CD14-positive monocyte (primary cell): ENCODE measurements at regions not wholly inside any gene's neighbourhood (a gene's known extent, or its start where the extent isn't known, plus 50 kb on each side); places are given as distances from the start of the nearest gene placed in this dataset.

Experiments used
- DNase-seq, 3 donors: peaks; one replicate each; pipeline ENCODE4 v3.0.0-alpha.2; 2011 to 2022
- H2AFZ ChIP-seq: 2 replicates; pipeline ENCODE4 v1.6.0; 2012; ENCODE audit warnings: mild to moderate bottlenecking, low read depth, low read length, inconsistent platforms; ENCODE audit not compliant: insufficient read depth, poor library complexity, severe bottlenecking
- H3K27ac ChIP-seq, 2 donors: 1 replicate in 1 of 2; 2 replicates in 1 of 2; pipeline ENCODE4 v1.5.1; 2012 to 2013; ENCODE audit warnings: low read length in 2 of 2, control low read depth in 1 of 2, inconsistent platforms in 1 of 2, low read depth in 1 of 2, mild to moderate bottlenecking in 1 of 2
- H3K27me3 ChIP-seq, 2 donors: one replicate each; pipeline versions ENCODE4 v1.6.0 to v1.6.1; 2011 to 2013; ENCODE audit warnings: low read length in 2 of 2; ENCODE audit not compliant: control insufficient read depth in 2 of 2, insufficient read depth in 2 of 2
- H3K36me3 ChIP-seq, 2 donors: replicated peaks in 1 of 2; 1 replicate in 1 of 2; 2 replicates in 1 of 2; pipeline versions ENCODE4 v1.5.1 to v1.6.1; 2012 to 2013; ENCODE audit warnings: low read length in 2 of 2, control low read depth in 1 of 2, inconsistent platforms in 1 of 2, mild to moderate bottlenecking in 1 of 2; ENCODE audit not compliant: insufficient read depth in 2 of 2, control insufficient read depth in 1 of 2
- H3K4me1 ChIP-seq, 2 donors: 1 replicate in 1 of 2; 2 replicates in 1 of 2; pipeline versions ENCODE4 v1.5.1 to v1.6.1; 2012 to 2013; ENCODE audit warnings: low read length in 2 of 2, control low read depth in 1 of 2, inconsistent platforms in 1 of 2, mild to moderate bottlenecking in 1 of 2, moderate library complexity in 1 of 2; ENCODE audit not compliant: insufficient read depth in 2 of 2, control insufficient read depth in 1 of 2
- H3K4me2 ChIP-seq: replicated peaks from 2 replicates; pipeline ENCODE3; 2012; ENCODE audit warnings: low read length, moderate library complexity, mild to moderate bottlenecking; ENCODE audit not compliant: poor library complexity, severe bottlenecking; ENCODE audit errors: extremely low read depth
- H3K4me3 ChIP-seq, 3 experiments: fragments of 200-600 bp in 1 of 3; sonication (generic) in 1 of 3; replicated peaks in 1 of 3; 1 replicate in 2 of 3; 2 replicates in 1 of 3; pipeline ENCODE4 v1.5.1; 2011 to 2013; ENCODE audit warnings: low read length in 3 of 3, mild to moderate bottlenecking in 3 of 3, control low read depth in 2 of 3, low read depth in 2 of 3, inconsistent platforms in 1 of 3, moderate library complexity in 1 of 3
- H3K79me2 ChIP-seq: 2 replicates; pipeline ENCODE4 v1.6.0; 2012; ENCODE audit warnings: mild to moderate bottlenecking, control low read depth, inconsistent platforms, low read length, moderate library complexity; ENCODE audit not compliant: insufficient read depth
- H3K9ac ChIP-seq: 2 replicates; pipeline ENCODE4 v1.6.0; 2017; ENCODE audit warnings: low read length, mild to moderate bottlenecking; ENCODE audit not compliant: insufficient read depth, poor library complexity, severe bottlenecking
- H3K9me3 ChIP-seq, 2 donors: replicated peaks in 1 of 2; 1 replicate in 1 of 2; 2 replicates in 1 of 2; pipeline versions ENCODE4 v1.5.1 to v1.6.1; 2012 to 2013; ENCODE audit warnings: low read length in 2 of 2, control low read depth in 1 of 2; ENCODE audit not compliant: control insufficient read depth in 1 of 2, insufficient read depth in 1 of 2
- H4K20me1 ChIP-seq: 2 replicates; pipeline ENCODE4 v1.6.0; 2012; ENCODE audit warnings: mild to moderate bottlenecking, low read length, control low read depth, moderate library complexity; ENCODE audit not compliant: insufficient read depth
- H3K27ac Mint-ChIP-seq, 7 donors: one replicate each; pipeline ENCODE4 v1.8.0; 2020; ENCODE audit warnings: mild to moderate bottlenecking in 7 of 7, mixed read lengths in 7 of 7, moderate library complexity in 6 of 7, inconsistent platforms in 2 of 7
- H3K27me3 Mint-ChIP-seq, 3 donors: one replicate each; pipeline ENCODE4 v1.8.0; 2021 to 2022; ENCODE audit warnings: low read depth in 3 of 3, mild to moderate bottlenecking in 3 of 3, mixed read lengths in 3 of 3, moderate library complexity in 3 of 3, inconsistent platforms in 1 of 3
- H3K36me3 Mint-ChIP-seq, 2 donors: one replicate each; pipeline ENCODE4 v1.8.0; 2020; ENCODE audit warnings: mixed read lengths in 2 of 2, inconsistent platforms in 1 of 2, mild to moderate bottlenecking in 1 of 2
- H3K4me1 Mint-ChIP-seq: one replicate; pipeline ENCODE4 v1.8.0; 2020; ENCODE audit warnings: mild to moderate bottlenecking, mixed read lengths
- H3K4me3 Mint-ChIP-seq, 2 donors: one replicate each; pipeline ENCODE4 v1.8.0; 2020; ENCODE audit warnings: mild to moderate bottlenecking in 2 of 2, mixed read lengths in 2 of 2, moderate library complexity in 1 of 2
- H3K9me3 Mint-ChIP-seq, 7 donors: one replicate each; pipeline ENCODE4 v1.8.0; 2020 to 2022; ENCODE audit warnings: mixed read lengths in 7 of 7, mild to moderate bottlenecking in 6 of 7, moderate library complexity in 6 of 7, inconsistent platforms in 2 of 7
- CTCF ChIP-seq: fragments of 200-600 bp; IDR thresholded peaks from one replicate; pipeline ENCODE4 v1.8.0; 2022; ENCODE audit warnings: antibody characterized with exemption, mild to moderate bottlenecking
- WGBS: methylation state at CpG from one replicate; pipeline ENCODE4 v1.1.5; 2013; ENCODE audit warnings: missing lambda C conversion rate; ENCODE audit not compliant: insufficient coverage; 5-methylcytosine and 5-hydroxymethylcytosine counted together
- intact Hi-C, 2 donors: fragments of 100-400 bp; cut with micrococcal nuclease; formaldehyde crosslinking; loops; one replicate each; pipeline versions ENCODE4 v1.15.0 to v1.15.1; 2023

GRCh38 chr3:110526777-110527727 lies 544.6 kb upstream of the NECTIN3 start:
- Histone ChIP-seq H3K4me2 (no peak overlapping the region), H3K79me2 (no peaks in the 10 kb centered on the region), H2AFZ (no peak overlapping the region), H3K4me3 (no peak overlapping the region), H3K27me3 (no peaks in the 10 kb centered on the region), H3K9me3 (peaks cover 4 to 6% of the 10 kb centered on the region in 2 donors), H3K36me3 (no peaks in the 10 kb centered on the region), H3K27ac (no peak overlapping the region), H3K9ac (no peak overlapping the region), H4K20me1 (no peaks in the 10 kb centered on the region), H3K4me1 (no peaks in the 10 kb centered on the region)
- Mint-ChIP-seq H3K9me3 (peaks cover 0 to 8% (median 3%) of the 10 kb centered on the region in 7 donors), H3K27ac (no peak overlapping the region), H3K4me1 (no peaks in the 10 kb centered on the region), H3K4me3 (no peak overlapping the region), H3K36me3 (no peaks in the 10 kb centered on the region), H3K27me3 (no peaks in the 10 kb centered on the region)
- intact Hi-C loops, result no loop called here
- 83% methylated on average over 1 of the region's 3 CpGs for WGBS
- DNase-seq, result no peak
- TF ChIP-seq CTCF, result no peak

GRCh38 chr3:110528305-110529121 lies 543.1 kb upstream of the NECTIN3 start:
- no peaks in the 10 kb centered on the region for H4K20me1 ChIP-seq
- Mint-ChIP-seq H3K27me3 (no peaks in the 10 kb centered on the region), H3K27ac (no peak overlapping the region), H3K9me3 (peaks cover 0 to 8% (median 5%) of the 10 kb centered on the region in 7 donors), H3K36me3 (no peaks in the 10 kb centered on the region), H3K4me1 (no peaks in the 10 kb centered on the region), H3K4me3 (no peak overlapping the region)
- no peak overlapping the region for H3K27ac ChIP-seq
- H3K4me1 ChIP-seq, result no peaks in the 10 kb centered on the region
- DNase-seq, result no peak
- 71% methylated on average over 1 of the region's 4 CpGs for WGBS
- no peak overlapping the region for H2AFZ ChIP-seq
- H3K9ac ChIP-seq, result no peak overlapping the region
- no peak overlapping the region for H3K4me2 ChIP-seq
- H3K27me3 ChIP-seq, result no peaks in the 10 kb centered on the region
- H3K36me3 ChIP-seq, result no peaks in the 10 kb centered on the region
- H3K79me2 ChIP-seq, result no peaks in the 10 kb centered on the region
- no peak for TF ChIP-seq CTCF
- intact Hi-C loops, result no loop called here
- peaks cover 4 to 6% of the 10 kb centered on the region in 2 donors for H3K9me3 ChIP-seq
- no peak overlapping the region for H3K4me3 ChIP-seq
